ENCODE measurements at regions not wholly inside any gene's neighbourhood (a gene's known extent, or its start where the extent isn't known, plus 50 kb on each side); places are given as distances from the start of the nearest gene placed in this dataset.

- no peak for DNase-seq
- H3K36me3 ChIP-seq = no peaks in the 10 kb centered on the region
- H3K4me3 ChIP-seq (ENCODE audit: low read depth, low read length) = no peak overlapping the region
- no peak for TF ChIP-seq CTCF (IDR thresholded peaks at IDR 0.05; ENCODE audit: low read depth, low read length)
- no peaks in the 10 kb centered on the region for H3K4me1 ChIP-seq
- no peaks in the 10 kb centered on the region for H3K27me3 ChIP-seq
- no peaks in the 10 kb centered on the region for H3K9me3 ChIP-seq
Measured at GRCh38 chr6:45808042-45808645, 207.5 kb downstream of the CLIC5 start.

GRCh38 chr6:45807311-45808041 is 208.2 kb downstream of the CLIC5 start:
- no peak for TF ChIP-seq CTCF (IDR thresholded peaks at IDR 0.05; ENCODE audit: low read depth, low read length)
- H3K27me3 ChIP-seq = no peaks in the 10 kb centered on the region
- no peaks in the 10 kb centered on the region for H3K9me3 ChIP-seq
- H3K4me1 ChIP-seq = no peaks in the 10 kb centered on the region
- no peaks in the 10 kb centered on the region for H3K36me3 ChIP-seq
- H3K4me3 ChIP-seq (ENCODE audit: low read depth, low read length) = no peak overlapping the region
- no peak for DNase-seq

- no peak for DNase-seq
- no peaks in the 10 kb centered on the region for H3K9me3 ChIP-seq
- no peaks in the 10 kb centered on the region for H3K27me3 ChIP-seq
- H3K4me1 ChIP-seq = no peaks in the 10 kb centered on the region
- no peaks in the 10 kb centered on the region for H3K36me3 ChIP-seq
- TF ChIP-seq CTCF (IDR thresholded peaks at IDR 0.05; ENCODE audit: low read depth, low read length) = no peak
- no peak overlapping the region for H3K4me3 ChIP-seq (ENCODE audit: low read depth, low read length)
Measured at GRCh38 chr6:45806172-45806571, 209.5 kb downstream of the CLIC5 start.

- TF ChIP-seq CTCF (IDR thresholded peaks at IDR 0.05; ENCODE audit: low read depth, low read length) = no peak
- Histone ChIP-seq H3K9me3 (no peaks in the 10 kb centered on the region), H3K36me3 (no peaks in the 10 kb centered on the region), H3K27me3 (no peaks in the 10 kb centered on the region), H3K4me3 (ENCODE audit: low read depth, low read length) (no peak overlapping the region), H3K4me1 (no peaks in the 10 kb centered on the region)
- no peak for DNase-seq
Measured at GRCh38 chr6:45803071-45803470, 212.6 kb downstream of the CLIC5 start.

GRCh38 chr6:45801471-45802289 is 214.0 kb downstream of the CLIC5 start:
- Histone ChIP-seq H3K4me1 (no peaks in the 10 kb centered on the region), H3K36me3 (no peaks in the 10 kb centered on the region), H3K4me3 (ENCODE audit: low read depth, low read length) (no peak overlapping the region), H3K9me3 (no peaks in the 10 kb centered on the region), H3K27me3 (no peaks in the 10 kb centered on the region)
- DNase-seq = no peak
- no peak for TF ChIP-seq CTCF (IDR thresholded peaks at IDR 0.05; ENCODE audit: low read depth, low read length)

All from BE2C (cell line).